ENCODE measurements at regions not wholly inside any gene's neighbourhood (a gene's known extent, or its start where the extent isn't known, plus 50 kb on each side); places are given as distances from the start of the nearest gene placed in this dataset.

GRCh38 chr2:137896467-137896866, 67.8 kb upstream of the HNMT start:
- no peak for TF ChIP-seq EZH2 (IDR thresholded peaks at IDR 0.05)
- TF ChIP-seq FOXP2 (optimal IDR thresholded peaks at IDR 0.05; ENCODE audit: control extremely low read depth, extremely low read length, insufficient read depth): no peak

All from SK-N-MC (cell line).